ENCODE measurements at regions not wholly inside any gene's neighbourhood (a gene's known extent, or its start where the extent isn't known, plus 50 kb on each side); places are given as distances from the start of the nearest gene placed in this dataset.

DNA sequence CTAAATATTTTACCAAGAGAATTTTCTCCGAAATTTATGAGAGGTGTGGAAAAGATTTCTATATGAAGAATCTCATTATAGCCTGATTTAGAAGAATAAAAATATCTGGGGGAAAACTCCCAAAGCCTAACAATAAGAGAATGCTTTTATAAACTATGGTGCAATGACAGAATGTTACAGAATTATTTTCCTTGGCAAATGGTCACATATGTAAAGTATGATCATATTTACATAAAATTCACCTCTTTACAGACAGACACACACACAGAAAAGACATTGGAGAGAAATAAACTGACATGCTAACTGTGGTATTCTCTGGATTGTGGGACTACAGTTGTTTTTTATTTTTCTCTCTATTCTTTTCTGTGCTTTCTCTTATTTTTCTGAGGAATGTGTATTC, 226.3 kb upstream of the USP24 start:
- TF ChIP-seq, protein P1, sequence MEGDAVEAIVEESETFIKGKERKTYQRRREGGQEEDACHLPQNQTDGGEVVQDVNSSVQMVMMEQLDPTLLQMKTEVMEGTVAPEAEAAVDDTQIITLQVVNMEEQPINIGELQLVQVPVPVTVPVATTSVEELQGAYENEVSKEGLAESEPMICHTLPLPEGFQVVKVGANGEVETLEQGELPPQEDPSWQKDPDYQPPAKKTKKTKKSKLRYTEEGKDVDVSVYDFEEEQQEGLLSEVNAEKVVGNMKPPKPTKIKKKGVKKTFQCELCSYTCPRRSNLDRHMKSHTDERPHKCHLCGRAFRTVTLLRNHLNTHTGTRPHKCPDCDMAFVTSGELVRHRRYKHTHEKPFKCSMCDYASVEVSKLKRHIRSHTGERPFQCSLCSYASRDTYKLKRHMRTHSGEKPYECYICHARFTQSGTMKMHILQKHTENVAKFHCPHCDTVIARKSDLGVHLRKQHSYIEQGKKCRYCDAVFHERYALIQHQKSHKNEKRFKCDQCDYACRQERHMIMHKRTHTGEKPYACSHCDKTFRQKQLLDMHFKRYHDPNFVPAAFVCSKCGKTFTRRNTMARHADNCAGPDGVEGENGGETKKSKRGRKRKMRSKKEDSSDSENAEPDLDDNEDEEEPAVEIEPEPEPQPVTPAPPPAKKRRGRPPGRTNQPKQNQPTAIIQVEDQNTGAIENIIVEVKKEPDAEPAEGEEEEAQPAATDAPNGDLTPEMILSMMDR (IDR thresholded peaks at IDR 0.05), result no peak
- no peak for TF ChIP-seq POLR2A (IDR thresholded peaks at IDR 0.05)
- no peak for TF ChIP-seq EP300 (IDR thresholded peaks at IDR 0.05; ENCODE audit: low read depth)
